22Rv1 (cell line): ENCODE measurements at regions not wholly inside any gene's neighbourhood (a gene's known extent, or its start where the extent isn't known, plus 50 kb on each side); places are given as distances from the start of the nearest gene placed in this dataset.

Experiments
- CTCF ChIP-seq: fragments of 450-650 bp; IDR thresholded peaks from 2 replicates; pipeline ENCODE4 v1.5.1; 2017; ENCODE audit warnings: mild to moderate bottlenecking
- ZFX ChIP-seq: fragments of 450-650 bp; IDR thresholded peaks from 2 replicates; pipeline ENCODE4 v1.6.1; 2017; ENCODE audit warnings: antibody characterized with exemption, borderline replicate concordance

GRCh38 chr3:117705011-117705410 is 995.4 kb downstream of the TUSC7 start:
- no peak for TF ChIP-seq CTCF
- TF ChIP-seq ZFX: no peak
